HG03039 (cell line): ENCODE measurements at regions not wholly inside any gene's neighbourhood (a gene's known extent, or its start where the extent isn't known, plus 50 kb on each side); places are given as distances from the start of the nearest gene placed in this dataset.

Experiments used
- ATAC-seq: cut with Tn5 transposase; IDR thresholded peaks from one replicate; pipeline ENCODE4 v1.9.1; 2021; ENCODE audit warnings: mild to moderate bottlenecking, moderate library complexity; ENCODE audit not compliant: unreplicated experiment

DNA sequence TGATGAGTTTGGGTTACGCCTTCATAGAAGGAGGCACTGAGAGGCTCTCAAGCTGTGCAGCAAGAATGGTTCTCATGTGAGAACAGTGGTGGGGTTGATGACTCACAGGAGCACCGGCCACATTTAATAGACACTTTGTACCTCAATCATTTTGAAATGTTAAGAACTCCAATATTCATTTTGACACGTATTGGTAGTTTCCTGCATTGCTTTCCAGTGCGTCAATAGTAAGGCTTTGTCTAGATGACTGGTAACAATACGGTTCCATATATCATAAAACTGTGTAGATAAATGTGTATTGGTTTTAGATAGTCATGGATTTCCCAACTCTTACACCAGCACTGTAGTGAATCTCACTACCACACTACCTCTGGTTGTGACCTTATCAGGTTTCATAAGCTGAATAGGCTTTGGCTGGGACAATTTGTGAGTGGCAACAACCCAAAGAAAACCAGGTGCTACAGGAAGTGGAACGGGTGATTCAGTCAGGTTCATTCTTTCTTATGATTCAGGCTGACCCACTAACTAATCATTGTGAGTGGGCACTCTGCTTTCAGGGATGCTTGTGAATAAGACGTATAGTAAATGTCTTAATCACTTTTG, 362.6 kb downstream of the KLF5 start:
- ATAC-seq = no peak

DNA sequence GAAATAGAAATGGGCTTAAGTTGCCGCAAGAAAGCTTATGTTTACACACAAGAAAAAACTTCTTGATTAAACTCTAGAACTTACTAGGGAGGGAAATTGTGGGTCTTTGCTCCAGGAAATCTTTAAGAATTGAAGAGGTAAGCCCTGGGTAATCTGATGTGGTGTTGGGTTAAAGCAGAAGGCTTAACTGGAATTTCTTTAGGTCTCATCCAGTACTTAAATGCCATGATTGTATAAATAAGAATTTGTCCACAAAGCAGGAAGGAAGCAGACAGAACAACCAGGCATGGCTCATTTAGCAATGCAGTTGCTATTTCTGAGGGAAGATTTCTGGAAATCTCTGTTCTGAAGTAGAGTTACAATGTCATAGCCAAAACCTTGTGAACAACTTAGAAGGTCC, 360.4 kb downstream of the KLF5 start:
- ATAC-seq = no peak

DNA sequence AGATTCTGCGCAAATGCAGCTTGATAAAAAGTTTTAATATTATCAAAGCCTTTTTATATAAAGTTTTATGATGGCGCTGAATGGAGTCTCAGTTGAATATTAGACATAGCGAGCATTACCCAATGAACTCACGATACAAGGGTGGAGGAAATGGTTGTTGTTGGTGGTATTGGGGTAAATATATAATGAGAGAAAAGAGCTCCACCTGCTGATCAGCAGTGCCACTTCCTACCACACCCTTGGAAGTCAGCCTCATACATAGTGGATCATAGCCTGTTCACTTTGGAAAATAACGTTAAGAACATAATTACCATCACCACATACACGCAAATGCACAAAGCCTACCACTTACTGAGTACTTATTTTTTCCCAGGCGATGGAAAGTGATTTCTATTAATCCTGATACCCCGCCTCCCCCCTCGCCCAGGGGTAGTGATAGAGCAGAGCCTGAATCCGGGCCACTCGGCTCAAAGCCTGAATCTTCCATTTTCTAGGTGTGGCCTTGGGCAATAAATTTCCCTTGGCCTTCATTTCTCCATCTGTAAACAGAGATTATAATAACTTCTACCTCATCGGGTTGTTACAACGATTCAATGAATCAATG, 358.3 kb downstream of the KLF5 start:
- no peak for ATAC-seq

DNA sequence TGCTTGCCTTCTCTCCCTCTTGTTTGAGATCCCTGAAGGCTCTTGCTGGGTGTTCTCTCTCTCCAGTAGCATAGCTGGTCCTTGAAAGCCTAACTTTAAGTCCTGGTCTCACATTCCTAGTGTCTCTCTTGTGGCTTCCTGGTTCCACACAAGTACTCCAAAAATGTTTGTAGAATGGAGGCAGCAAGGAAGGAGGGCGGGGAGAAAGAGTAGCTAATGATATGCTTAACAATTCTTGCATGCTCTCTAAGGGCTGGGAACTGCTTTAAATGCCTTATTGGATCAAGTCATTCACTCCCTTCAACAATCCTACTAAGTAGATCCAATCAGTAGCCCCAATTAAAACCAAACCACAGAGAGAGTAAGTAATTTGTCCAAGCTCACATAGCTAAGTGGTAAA, 357.3 kb downstream of the KLF5 start:
- no peak for ATAC-seq

DNA sequence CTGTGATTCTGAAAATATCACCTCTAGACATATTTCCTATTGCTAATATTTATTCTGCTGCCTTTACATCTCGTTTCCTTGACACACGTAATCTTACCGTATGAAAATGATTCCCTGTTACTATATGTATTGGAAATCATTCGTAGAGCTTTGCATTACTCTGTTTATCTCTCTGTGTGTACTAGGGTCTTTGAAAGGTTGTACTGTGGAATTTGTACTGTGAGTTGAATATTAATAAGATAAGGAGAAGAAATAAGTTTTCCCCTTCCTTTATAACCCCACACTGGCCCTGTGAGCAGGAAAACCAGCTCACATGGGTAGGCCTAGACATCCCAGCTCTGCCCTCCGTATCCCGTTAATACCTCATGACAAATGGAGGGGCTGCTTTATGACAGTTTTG, 354.9 kb downstream of the KLF5 start:
- ATAC-seq = no peak

DNA sequence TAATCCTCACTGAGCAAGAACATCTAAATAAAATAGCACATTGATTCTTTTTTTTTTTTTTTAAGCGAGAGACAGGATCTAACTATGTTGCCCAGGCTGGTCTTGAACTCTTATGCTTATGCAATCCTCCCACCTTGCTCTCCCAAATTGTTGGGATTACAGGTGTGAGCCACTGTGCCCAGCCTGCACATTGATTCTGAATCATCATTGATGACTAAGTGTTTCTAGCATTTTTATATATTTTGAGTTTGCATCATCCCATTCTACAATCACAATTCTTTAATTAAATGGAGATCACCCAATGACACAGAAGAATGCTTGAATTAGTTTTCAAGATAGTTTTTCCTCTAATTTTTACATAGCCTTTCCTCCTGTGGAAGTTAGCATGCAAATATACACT, 354.1 kb downstream of the KLF5 start:
- no peak for ATAC-seq

DNA sequence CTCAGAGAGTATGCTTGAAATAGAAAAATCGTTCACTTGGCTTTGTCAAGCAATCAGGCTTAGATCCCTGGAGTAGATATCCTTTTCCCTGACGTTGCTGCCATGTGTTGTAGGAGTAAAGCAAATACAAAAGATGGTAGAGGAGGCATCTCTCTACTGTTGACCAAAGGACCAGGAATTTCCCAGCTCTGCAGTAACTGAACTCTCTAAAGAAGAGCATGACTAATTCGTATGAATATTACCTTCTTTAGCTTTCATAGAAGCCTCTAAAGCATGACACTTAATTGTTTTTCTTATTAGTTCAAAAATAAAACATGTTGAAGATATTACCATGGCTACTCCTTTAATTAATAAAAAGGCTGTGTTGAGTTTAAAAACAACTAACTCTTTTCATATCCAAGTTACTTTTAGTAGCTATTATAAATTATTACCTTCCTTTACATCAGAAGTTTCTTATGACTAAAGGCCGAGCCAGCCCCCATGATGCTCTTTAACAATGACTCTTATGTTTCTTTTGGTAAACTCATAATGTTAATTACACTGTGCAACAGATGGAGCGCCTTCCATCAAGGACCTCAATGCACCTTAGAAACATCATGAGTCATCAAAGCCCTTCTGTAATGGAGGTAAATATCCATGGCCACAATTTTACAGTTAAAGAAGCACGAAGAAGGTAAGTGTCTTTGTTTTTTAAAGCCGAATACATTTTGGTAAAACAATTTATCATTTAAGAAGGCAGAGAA, 352.4 kb downstream of the KLF5 start:
- no peak for ATAC-seq

DNA sequence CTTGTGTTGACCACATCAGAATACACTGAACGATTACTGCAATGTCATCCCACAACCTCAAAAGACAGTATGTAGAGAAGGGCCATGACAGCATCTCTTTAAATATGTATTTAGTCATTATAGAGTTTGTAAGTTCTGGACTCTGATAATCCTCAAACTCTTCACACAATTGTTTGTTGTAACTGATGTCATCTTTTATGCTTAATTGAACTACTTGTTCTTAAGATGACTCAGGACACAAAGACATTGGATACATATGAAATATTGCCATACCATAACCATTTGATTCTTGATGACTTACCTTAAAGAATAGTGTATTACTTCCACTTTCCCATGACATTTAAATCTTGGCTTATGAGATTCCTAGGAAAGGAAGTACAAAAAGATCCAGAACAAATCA, 347.6 kb downstream of the KLF5 start:
- no peak for ATAC-seq

DNA sequence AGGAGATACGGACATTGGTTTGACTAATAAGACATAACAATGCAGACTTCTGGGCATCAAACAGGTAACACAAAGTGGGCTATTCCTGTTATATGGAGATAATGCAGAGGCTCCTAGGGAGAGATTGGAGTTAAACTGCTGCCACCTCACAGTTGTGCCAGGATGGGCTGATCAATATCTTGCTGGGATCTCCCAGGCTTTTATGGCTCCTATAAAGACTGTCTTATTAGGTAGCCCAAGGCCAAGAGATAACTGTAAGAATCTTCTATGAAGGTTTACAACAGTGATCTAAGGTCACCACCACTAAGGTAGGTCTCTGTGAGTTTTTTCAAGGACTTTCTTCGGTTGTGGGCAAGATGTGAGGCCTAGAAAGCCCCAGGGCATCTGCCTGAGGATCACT, 345.8 kb downstream of the KLF5 start:
- no peak for ATAC-seq

DNA sequence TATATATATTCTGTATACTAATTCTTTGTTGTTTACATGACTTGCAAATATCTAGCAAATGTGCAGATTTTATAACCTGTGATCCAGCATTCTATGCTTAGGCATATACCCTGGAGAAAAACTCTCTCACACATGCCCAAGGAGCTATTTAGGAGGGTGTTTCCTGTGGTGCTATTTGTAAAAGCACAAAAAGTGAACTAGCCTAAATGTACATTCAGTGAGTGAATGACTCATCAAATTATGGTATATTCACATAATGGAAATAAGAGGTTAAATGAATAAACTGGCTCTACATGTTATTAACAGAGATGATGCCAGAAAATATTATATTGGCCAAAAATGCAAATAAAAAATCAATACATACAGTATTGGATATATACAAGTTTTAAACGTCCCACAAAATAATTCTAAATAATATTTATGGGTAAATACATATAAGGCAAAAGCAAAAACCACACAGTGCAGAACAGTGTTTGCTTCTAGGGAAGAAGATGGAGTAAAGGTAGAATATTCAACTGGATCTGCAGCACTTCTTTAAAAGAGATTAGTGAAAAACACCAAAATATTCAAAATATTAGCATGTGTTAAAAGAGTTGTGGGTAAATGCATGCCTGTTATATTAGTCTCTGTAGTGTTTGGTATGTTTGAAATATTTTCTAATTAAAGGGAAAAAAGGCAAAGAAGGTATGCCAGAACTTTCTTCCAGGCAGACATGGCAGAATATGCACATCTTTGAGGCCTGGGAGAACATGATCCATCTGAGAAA, 344.7 kb downstream of the KLF5 start:
- no peak for ATAC-seq

DNA sequence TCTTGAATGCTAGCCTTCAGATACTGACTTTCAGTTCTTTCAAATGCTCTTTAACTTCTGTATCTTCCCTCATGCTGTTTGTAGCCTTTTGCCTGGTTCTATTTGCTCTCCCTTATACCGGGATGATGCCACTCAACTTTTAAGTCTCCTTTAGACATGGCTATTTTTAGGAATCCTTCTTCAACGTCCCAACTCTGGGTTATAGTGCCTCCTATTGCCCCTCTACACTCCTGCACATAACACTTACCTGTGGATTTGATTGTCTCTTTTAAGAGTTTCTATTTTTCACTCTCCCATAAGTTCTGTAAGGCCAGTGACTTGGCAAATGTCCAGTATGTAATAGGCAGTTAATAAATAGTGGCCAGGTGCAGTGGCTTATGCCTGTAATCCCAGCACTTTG, 343.0 kb downstream of the KLF5 start:
- ATAC-seq = no peak

DNA sequence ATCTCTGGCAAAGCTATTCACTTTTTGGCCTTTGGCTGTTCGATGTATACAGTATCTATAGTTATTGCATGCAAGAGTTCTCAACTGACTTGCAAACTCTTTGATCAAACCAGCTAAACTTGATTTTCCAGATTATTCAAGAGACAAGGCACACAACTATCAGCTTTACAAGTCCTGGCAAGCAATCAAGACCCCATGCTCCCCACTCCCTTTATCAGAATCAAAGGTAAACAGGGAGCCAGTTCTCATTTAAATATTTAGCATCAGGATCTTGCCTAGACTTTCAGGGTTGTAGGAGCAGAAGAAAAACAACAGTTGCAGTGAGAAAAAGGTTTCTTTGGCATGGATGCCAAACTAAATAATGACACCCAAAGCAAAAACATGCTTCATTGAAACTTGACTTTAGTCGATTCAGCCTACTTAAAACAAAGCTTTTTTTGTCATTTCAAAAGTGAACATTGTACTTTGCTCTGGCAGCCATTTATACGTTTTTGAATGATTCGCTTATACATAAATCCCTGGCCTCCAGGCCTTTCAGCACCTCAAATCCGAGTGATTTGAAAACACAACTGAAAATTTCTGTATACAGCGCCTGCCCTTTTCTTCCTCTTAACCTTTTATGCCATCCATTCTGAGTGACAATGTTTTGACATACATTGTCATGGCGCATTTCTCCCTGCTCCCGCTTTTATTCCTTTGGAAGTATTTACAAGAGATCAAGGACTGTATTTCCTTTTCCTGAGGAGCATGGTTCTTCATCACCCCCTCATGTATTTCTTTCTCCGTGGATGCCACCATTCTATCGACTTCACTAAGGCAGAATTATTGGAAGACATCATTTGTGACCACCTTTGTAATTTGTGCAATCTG, 340.8 kb downstream of the KLF5 start:
- ATAC-seq = no peak

DNA sequence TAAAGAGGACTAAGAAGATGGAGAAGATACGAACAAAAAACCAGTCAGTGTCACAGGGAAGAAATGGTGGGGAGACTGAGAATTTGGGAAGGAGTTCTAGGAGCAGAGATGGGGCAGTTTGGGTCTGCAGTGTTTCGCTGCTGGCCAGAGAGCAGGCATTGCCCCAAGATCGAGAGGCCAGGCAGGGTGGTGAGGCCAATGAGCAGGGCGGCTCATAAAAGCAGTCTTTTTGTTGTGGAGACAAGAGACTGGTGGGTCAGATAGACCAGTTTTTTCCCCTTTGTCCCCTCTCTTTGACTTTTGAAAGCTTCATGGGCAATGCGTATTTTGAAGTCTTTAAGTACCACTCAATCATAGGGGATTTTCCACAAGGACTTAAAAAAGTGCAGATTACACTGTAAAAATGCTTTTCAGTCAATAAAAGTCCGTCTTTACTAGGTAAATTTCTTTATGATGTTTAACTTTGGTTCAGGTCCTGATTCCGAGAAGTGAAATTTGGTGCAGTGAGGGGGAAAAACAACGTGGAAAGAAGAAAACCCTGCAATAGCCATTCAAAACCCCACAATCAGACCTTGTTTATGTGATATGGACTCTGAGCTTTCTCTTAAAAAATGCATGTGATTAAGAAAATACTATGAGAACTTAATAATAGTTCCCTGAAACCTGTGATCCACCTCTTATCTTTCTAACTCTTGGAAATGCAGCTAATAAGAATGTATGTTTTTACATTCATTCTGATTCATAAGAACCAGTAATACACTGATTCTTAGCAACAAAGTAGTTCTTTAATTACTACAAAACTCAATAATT, 338.9 kb downstream of the KLF5 start:
- no peak for ATAC-seq

DNA sequence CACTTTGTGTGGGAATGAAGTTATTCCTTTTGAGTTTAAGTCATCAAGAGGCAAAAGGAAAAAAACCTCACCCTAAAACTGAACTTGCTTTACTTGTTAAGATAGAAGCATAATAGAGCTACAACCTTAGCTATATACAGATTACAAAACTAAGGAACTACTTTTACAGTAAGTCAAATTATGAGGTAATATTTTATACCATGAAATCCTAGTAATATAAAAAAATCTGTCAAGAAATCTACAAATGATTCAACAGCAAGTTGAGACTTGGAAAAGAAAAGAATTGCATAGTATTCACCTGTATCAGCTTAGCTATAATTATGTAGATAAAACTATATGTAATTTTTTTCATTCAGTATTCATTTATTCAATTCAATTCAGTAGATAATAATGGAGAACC, 335.3 kb downstream of the KLF5 start:
- no peak for ATAC-seq

DNA sequence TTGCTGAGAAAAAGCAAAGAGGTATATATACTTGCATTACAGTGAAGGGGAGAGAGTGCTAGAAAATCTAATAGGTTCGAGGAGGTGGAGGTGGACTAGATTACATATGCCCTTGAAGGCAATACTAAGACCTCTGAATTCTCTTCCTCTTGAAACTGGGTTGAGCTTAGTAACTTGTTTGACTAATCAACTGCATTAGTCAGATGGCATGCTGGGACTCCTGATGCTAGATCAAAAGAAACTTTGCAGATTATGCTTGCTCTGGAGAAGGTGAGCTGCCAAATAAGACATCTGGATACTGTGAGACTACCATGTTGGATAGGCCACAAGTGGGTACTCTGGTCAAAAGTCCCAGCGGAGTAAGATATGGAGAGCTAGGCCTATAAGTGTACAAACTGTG, 331.3 kb downstream of the KLF5 start:
- no peak for ATAC-seq

DNA sequence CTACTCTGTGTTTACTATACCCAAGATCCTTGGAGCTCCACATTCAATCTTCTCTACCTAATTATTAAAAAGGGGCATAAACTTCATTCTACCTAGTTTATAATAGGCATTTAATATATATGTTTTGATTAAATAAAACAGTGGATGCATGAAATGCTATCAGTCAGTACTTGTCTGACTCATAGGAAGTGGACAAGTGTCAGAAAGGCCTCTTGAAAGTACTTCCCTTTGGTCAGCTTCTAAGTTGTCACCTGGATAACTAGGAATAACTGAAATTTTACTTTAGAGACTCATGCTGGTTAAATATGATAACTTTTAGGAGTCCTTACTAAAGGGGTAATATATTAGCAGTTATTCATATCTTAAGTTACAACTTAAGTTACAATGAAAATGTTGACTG, 329.8 kb downstream of the KLF5 start:
- ATAC-seq = no peak

DNA sequence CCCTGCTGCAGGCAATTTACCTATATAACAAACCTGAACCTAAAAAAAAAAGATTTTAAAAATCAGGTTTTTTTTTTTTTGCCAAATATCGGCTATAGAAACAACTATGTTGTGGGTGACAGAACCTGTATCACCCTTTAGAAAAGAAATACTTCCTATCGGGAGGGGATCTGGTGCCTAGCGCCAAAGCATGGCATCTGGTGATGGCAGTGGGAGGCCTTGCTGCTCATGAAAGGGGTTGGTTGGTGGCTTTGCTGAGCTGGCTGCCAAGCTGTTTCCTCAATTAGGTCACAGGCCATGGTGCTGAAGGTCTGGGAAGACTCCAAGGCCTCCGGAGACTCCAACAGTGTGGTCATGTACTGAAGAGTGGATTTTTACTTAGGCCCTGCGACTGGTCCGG, 328.5 kb downstream of the KLF5 start:
- no peak for ATAC-seq

DNA sequence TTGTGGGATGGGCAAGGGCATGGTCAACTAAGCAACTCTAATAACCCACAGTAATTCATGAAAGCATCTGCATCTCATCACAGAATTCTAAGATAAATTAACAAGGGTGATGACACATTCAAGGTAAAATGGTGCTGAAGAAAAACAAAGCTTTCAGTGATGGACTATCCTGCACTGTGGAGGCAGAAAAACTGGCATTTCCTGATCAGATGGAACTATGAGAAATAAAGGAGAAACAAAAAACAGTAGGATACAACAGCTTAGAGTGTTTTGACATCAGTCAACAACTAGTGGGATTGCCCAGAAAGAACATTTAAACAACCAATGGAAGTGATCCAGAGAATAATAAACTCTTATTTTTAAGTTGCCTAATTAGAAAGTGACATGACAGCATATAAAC, 327.0 kb downstream of the KLF5 start:
- no peak for ATAC-seq

DNA sequence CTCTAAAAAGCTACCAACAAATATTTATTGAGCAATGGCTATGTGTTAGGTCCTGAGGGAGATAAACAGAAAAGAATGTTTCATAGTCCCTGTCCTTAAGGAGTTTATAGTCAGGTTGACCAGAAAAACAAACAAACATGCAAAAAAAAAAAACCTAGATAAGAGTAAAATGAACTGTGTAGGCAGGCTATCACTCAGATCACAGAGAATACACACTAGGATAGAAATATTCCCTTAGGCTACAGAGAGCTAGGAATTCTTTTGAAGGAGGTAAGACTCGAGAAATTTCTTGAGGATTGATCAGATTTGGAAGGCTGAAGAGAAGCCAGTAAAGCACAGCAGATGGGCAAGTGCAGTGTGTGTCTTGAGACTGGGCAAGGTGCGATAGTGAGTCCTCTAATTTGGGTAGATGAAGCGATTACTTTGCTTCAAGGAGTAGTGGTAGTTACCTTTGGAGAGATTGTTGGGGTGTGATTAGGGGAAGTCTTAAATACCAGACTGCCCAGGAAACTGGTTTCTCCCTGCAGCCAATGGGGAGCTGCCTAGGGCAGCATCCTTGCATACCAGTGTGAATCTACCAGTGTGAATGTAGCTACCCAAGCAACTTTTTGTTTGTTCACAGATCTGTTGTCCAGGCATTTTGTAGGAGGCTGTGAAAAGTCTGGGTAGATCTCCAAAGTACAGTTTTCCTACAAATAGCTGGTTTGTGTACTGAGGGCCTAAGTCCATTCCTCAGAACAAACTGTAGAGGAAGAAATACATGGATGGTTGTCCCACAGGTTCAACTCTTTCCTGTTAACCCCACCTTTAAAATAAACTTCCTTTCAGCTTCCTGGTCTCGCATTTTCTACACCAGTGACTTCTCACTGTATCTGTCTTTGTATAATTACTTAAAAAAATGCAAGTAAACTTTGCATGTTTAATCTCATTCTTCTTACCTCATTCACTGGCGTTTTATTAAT, 314.1 kb downstream of the KLF5 start:
- ATAC-seq = no peak
